OCI-LY1 (cell line): ENCODE measurements at regions not wholly inside any gene's neighbourhood (a gene's known extent, or its start where the extent isn't known, plus 50 kb on each side); places are given as distances from the start of the nearest gene placed in this dataset.

Experiments
- CTCF ChIP-seq: fragments of 200-600 bp; sonication (generic), shearing (Covaris generic); IDR thresholded peaks from 2 replicates; pipeline ENCODE4 v1.5.1; 2017; ENCODE audit warnings: mild to moderate bottlenecking, antibody characterized with exemption, low read length, moderate library complexity, mixed read lengths
- EZH2 ChIP-seq: fragments of 200-600 bp; sonication (generic), shearing (Covaris generic); IDR thresholded peaks from 2 replicates; pipeline ENCODE4 v1.8.0; 2017; ENCODE audit warnings: borderline replicate concordance, mixed run types, mild to moderate bottlenecking, antibody characterized with exemption, low read length, moderate library complexity, mixed read lengths

GRCh38 chr1:29711582-29712283, 475.4 kb downstream of the PTPRU start:
- TF ChIP-seq CTCF (no peak), EZH2 (no peak)
